ENCODE measurements at regions not wholly inside any gene's neighbourhood (a gene's known extent, or its start where the extent isn't known, plus 50 kb on each side); places are given as distances from the start of the nearest gene placed in this dataset.
A peak's percentile ranks its signal among the peaks of the same experiment; 100 is the strongest.

GRCh38 chr2:11093467-11093866, 61.8 kb upstream of the SLC66A3 start:
- Histone ChIP-seq H2AFZ (ENCODE audit: insufficient read depth, low read depth, low read length, poor library complexity, severe bottlenecking) (no peak overlapping the region), H3K4me1 (ENCODE audit: control insufficient read depth in 1 of 2, insufficient read depth in 2 of 2, low read length in 2 of 2) (no peaks in the 10 kb centered on the region), H3K9me3 (replicated peaks in 1 of 2; ENCODE audit: control insufficient read depth in 1 of 2, insufficient read depth in 1 of 2, low read length in 2 of 2) (no peaks in the 10 kb centered on the region), H3K9ac (ENCODE audit: insufficient read depth, low read length, poor library complexity, severe bottlenecking) (no peak overlapping the region), H3K79me2 (ENCODE audit: insufficient read depth, low read length) (no peaks in the 10 kb centered on the region), H3K27ac (ENCODE audit: low read depth in 1 of 2, low read length in 2 of 2) (no peak overlapping the region), H3K4me3 (replicated peaks in 1 of 3; ENCODE audit: low read depth in 2 of 3, low read length in 3 of 3) (no peak overlapping the region), H4K20me1 (ENCODE audit: insufficient read depth, low read length) (no peaks in the 10 kb centered on the region), H3K4me2 (replicated peaks; ENCODE audit: extremely low read depth, low read length, poor library complexity, severe bottlenecking) (no peak overlapping the region), H3K36me3 (replicated peaks in 1 of 2; ENCODE audit: control insufficient read depth in 1 of 2, insufficient read depth in 2 of 2, low read length in 2 of 2) (no peaks in the 10 kb centered on the region), H3K27me3 (ENCODE audit: control insufficient read depth in 2 of 2, insufficient read depth in 2 of 2, low read length in 2 of 2) (no peaks in the 10 kb centered on the region)
- H3K4me1 Mint-ChIP-seq = no peaks in the 10 kb centered on the region
- no peak for DNase-seq
- H3K9me3 Mint-ChIP-seq = peaks cover 0 to 2% (median 0%) of the 10 kb centered on the region in 7 donors
- intact Hi-C loops (cut with micrococcal nuclease) = no loop called here
- 83% methylated on average over 4 of the region's 4 CpGs for WGBS (ENCODE audit: insufficient coverage)
- TF ChIP-seq CTCF (IDR thresholded peaks at IDR 0.05) = no peak
- H3K27me3 Mint-ChIP-seq (ENCODE audit: low read depth in 3 of 3) = peaks cover 0 to 8% (median 2%) of the 10 kb centered on the region in 3 donors
- no peak overlapping the region for H3K4me3 Mint-ChIP-seq
- H3K27ac Mint-ChIP-seq = peak overlapping the region in 1 of 7 donors; percentile 38
- H3K36me3 Mint-ChIP-seq = no peaks in the 10 kb centered on the region

GRCh38 chr2:11094021-11094810, 61.1 kb upstream of the SLC66A3 start:
- Mint-ChIP-seq H3K4me3 (no peak overlapping the region), H3K4me1 (no peaks in the 10 kb centered on the region)

More at GRCh38 chr2:11094021-11094810, 61.1 kb upstream of the SLC66A3 start:
- Histone ChIP-seq H3K27me3 (ENCODE audit: control insufficient read depth in 2 of 2, insufficient read depth in 2 of 2, low read length in 2 of 2) (no peaks in the 10 kb centered on the region), H3K9me3 (replicated peaks in 1 of 2; ENCODE audit: control insufficient read depth in 1 of 2, insufficient read depth in 1 of 2, low read length in 2 of 2) (no peaks in the 10 kb centered on the region), H2AFZ (ENCODE audit: insufficient read depth, low read depth, low read length, poor library complexity, severe bottlenecking) (no peak overlapping the region), H3K9ac (ENCODE audit: insufficient read depth, low read length, poor library complexity, severe bottlenecking) (no peak overlapping the region), H3K79me2 (ENCODE audit: insufficient read depth, low read length) (no peaks in the 10 kb centered on the region), H3K4me2 (replicated peaks; ENCODE audit: extremely low read depth, low read length, poor library complexity, severe bottlenecking) (no peak overlapping the region), H3K27ac (ENCODE audit: low read depth in 1 of 2, low read length in 2 of 2) (no peak overlapping the region), H3K4me1 (ENCODE audit: control insufficient read depth in 1 of 2, insufficient read depth in 2 of 2, low read length in 2 of 2) (no peaks in the 10 kb centered on the region), H3K36me3 (replicated peaks in 1 of 2; ENCODE audit: control insufficient read depth in 1 of 2, insufficient read depth in 2 of 2, low read length in 2 of 2) (no peaks in the 10 kb centered on the region), H4K20me1 (ENCODE audit: insufficient read depth, low read length) (no peaks in the 10 kb centered on the region), H3K4me3 (replicated peaks in 1 of 3; ENCODE audit: low read depth in 2 of 3, low read length in 3 of 3) (no peak overlapping the region)
- WGBS (ENCODE audit: insufficient coverage) = 87% methylated on average over 9 of the region's 19 CpGs
- Mint-ChIP-seq H3K27me3 (ENCODE audit: low read depth in 3 of 3) (peaks cover 0 to 7% (median 5%) of the 10 kb centered on the region in 3 donors), H3K36me3 (no peaks in the 10 kb centered on the region), H3K9me3 (peaks cover 0 to 2% (median 0%) of the 10 kb centered on the region in 7 donors), H3K27ac (no peak overlapping the region)
- DNase-seq = no peak
- intact Hi-C loops (cut with micrococcal nuclease) = no loop called here
- TF ChIP-seq CTCF (IDR thresholded peaks at IDR 0.05) = no peak

Measured in CD14-positive monocyte (primary cell).